ENCODE measurements at regions not wholly inside any gene's neighbourhood (a gene's known extent, or its start where the extent isn't known, plus 50 kb on each side); places are given as distances from the start of the nearest gene placed in this dataset.

DNA sequence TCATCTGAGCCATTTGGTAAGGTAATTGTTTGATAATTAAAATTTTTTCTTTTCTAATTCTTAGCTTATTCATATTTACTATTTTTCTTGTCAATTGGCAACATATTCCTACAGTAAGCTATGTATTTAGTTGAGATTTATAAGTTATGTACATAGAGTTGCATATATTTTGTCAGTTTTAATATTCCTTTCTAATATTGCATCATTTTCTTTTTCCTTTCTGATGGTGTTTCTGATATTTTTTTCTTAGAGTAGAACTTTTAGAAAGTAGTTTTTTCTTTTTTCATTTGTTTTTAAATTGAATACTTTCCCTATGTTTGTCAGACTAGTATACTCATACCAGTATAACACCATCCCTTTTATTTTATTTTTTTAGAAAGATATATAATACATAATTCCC, 131.3 kb downstream of the TTC6 start:
- TF ChIP-seq, protein P1, sequence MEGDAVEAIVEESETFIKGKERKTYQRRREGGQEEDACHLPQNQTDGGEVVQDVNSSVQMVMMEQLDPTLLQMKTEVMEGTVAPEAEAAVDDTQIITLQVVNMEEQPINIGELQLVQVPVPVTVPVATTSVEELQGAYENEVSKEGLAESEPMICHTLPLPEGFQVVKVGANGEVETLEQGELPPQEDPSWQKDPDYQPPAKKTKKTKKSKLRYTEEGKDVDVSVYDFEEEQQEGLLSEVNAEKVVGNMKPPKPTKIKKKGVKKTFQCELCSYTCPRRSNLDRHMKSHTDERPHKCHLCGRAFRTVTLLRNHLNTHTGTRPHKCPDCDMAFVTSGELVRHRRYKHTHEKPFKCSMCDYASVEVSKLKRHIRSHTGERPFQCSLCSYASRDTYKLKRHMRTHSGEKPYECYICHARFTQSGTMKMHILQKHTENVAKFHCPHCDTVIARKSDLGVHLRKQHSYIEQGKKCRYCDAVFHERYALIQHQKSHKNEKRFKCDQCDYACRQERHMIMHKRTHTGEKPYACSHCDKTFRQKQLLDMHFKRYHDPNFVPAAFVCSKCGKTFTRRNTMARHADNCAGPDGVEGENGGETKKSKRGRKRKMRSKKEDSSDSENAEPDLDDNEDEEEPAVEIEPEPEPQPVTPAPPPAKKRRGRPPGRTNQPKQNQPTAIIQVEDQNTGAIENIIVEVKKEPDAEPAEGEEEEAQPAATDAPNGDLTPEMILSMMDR (IDR thresholded peaks at IDR 0.05; ENCODE audit: insufficient read depth, low read length, poor library complexity, severe bottlenecking) = no peak
- TF ChIP-seq EZH2phosphoT487 (conservative IDR thresholded peaks at IDR 0.05; ENCODE audit: low read length) = no peak
